ENCODE measurements at regions not wholly inside any gene's neighbourhood (a gene's known extent, or its start where the extent isn't known, plus 50 kb on each side); places are given as distances from the start of the nearest gene placed in this dataset.
"Not testable (repeated sequence)": the region's sequence is repeated elsewhere in the genome, so short reads cannot be mapped to it uniquely, and the experiment has no call there.

DNA sequence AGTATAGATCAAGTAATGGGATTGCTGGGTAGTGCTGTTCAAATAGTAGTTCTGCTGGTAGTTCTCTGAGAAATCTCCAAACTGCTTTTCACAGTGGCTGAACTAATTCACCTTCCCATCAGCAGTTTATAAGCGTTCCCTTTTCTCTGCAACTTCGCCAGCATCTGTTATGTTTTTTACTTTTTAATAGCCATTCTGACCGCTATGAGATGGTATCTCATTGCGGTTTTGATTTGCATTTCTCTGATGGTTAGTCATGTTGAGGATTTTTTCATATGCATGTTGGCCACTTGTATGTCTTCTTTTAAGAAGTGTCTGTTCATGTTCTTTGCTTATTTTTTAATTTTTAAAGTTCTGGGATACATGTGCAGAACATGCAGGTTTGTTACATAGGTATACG, 279.2 kb upstream of the NREP start:
- DNase-seq = no peak
- intact Hi-C loops (cut with DNase I, micrococcal nuclease) = no loop called here
- ATAC-seq = no peak

DNA sequence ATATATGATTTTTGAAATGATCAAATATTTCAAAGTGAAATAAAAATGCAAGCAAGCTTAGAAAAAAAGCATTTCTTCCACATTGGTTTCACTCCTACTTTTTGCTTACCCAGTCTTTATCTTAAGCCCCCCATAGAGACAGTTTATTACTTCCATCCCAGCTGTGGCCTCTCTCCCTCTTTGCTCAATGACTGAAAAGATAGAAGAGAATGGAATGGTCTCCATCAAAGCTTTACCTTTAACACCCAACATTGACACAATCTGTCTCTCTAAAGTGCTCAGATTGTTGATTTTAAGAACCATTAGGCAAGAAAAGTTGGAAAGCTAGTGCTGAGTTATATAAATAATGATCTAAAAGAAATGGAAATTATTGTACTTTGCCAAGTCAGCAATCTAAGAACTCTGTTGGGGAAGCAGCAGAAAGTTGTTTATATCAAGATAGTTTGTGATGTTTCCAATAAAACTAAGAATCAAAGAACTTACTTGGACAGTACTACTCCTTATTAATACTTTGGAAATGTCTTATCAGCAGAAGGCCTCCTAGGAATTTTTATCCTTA, 277.5 kb upstream of the NREP start:
- ATAC-seq = no peak
- no peak for DNase-seq
- intact Hi-C loops (cut with DNase I, micrococcal nuclease) = no loop called here

DNA sequence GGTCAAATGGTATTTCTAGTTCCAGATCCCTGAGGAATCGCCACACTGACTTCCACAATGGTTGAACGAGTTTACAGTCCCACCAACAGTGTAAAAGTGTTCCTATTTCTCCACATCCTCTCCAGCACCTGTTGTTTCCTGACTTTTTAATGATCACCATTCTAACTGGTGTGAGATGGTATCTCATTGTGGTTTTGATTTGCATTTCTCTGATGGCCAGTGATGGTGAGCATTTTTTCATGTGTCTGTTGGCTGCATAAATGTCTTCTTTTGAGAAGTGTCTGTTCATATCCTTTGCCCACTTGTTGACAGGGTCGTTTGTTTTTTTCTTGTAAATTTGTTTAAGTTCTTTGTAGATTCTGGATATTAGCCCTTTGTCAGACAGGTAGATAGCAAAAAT, 269.9 kb upstream of the NREP start:
- ATAC-seq; DNase-seq; intact Hi-C loops (cut with DNase I, micrococcal nuclease): not testable (repeated sequence)

DNA sequence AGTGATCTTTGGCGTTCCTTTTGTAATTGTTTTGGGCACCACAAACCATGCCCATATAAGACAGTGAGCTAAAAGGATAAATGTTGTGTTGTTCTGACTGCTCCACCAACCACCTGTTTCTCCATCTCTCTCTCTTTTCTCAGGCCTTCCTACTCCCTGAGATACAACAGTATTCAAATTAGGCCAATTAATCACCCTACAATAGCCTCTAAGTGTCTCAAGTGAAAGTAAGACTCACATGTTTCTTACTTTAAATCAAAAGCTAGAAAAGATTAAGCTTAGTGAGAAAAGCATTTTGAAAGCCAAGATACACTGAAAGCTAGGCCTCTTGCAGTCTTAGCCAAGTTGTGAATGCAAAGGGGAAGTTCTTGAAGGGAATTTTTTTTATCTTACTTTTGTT, 268.8 kb upstream of the NREP start:
- no peak for ATAC-seq
- no peak for DNase-seq
- intact Hi-C loops (cut with DNase I, micrococcal nuclease) = no loop called here

DNA sequence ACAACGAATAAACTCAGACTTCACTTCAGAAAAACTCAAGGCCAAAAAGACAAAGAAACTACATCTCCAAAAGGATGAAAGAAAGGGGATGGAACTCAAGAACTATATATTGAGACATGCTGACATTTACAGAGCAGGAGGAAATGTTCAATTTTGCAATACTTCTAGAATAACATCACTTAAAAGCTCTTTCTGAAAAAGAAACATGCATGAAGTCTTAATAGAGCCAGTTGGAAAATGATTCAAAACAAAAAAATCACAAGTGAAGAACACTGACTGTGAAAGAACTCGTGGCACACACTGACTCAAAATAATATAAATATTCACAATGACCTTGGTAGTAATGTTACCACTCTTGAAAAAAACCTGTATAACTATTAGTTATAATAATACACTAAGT, 267.8 kb upstream of the NREP start:
- DNase-seq = no peak
- no peak for ATAC-seq
- intact Hi-C loops (cut with DNase I, micrococcal nuclease) = no loop called here

DNA sequence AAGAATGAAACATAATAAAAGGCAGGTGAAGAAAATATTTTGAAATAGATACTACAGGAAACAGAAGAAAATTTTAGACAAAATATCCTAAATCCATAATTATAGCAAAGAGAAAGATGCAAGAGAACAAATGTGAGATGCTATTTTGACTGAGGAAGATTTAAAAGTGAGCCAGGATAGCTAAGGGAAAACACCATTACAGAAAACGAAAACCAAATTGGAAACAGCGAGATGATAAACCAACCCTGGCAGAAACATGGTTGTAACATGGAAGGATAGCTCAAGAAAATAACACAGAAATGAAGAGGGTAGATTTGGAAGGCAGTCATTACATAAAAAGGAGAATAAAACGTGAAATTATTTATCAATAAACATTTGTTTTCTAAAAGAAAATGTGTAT, 267.2 kb upstream of the NREP start:
- DNase-seq (no peak), ATAC-seq (no peak)
- intact Hi-C loops (cut with DNase I, micrococcal nuclease) = no loop called here

DNA sequence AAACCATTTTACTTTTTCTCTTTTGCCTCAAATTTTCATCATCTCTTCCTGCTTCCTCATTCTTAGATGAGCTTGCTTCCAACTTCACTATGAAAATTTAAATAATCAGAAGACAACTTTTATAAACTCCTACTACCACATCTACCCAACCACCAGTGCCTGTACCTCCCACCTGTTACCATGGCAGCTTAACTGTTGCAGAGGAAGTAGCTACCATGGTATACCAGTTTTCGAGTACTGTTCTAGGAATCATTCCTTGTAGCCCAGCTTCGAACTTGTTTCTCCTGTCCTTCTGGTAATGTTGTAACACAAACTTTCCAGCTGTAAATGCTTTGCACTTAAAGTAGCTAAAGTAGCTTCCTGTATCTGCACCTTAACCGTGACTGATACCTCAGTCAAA, 266.8 kb upstream of the NREP start:
- no peak for DNase-seq
- ATAC-seq = no peak
- intact Hi-C loops (cut with DNase I, micrococcal nuclease) = no loop called here

DNA sequence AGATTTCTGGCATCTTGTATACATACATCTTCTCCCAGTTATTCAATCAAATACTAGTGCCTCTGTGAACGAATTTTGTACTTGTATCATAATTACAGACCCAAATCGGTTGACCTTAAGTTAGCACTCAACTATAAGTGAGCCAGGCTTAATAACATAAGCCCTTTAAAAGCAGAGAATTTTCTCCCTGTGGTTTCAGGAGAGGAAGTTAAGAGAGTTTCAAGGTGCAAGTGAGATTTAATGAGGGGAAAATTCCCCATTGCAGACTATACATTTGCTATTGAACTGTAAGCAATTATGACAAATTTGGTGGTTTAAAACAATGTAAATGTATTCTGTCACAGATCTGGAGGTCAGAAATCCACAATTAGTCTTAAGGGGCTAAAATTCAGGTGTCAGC, 261.9 kb upstream of the NREP start:
- no peak for DNase-seq
- ATAC-seq = no peak
- intact Hi-C loops (cut with DNase I, micrococcal nuclease) = no loop called here

DNA sequence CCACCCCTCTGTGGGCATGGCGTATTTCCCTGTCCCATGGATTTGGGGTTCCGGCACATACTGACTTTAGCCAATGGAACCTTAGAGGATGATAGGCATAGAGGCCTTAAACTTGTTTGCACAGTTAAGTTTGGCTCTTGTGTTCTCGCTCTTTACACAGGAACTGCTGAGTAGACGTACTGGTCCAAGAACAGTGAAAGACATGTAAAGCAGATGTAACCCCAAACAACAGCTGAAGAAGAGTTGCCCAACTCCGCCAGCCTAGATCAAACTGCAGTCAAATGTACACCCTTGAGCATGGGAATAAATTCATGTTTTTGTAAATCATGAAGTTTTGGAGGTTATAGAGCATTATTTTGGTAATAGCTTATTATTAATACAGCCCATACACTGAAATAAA, 260.0 kb upstream of the NREP start:
- ATAC-seq = no peak

DNA sequence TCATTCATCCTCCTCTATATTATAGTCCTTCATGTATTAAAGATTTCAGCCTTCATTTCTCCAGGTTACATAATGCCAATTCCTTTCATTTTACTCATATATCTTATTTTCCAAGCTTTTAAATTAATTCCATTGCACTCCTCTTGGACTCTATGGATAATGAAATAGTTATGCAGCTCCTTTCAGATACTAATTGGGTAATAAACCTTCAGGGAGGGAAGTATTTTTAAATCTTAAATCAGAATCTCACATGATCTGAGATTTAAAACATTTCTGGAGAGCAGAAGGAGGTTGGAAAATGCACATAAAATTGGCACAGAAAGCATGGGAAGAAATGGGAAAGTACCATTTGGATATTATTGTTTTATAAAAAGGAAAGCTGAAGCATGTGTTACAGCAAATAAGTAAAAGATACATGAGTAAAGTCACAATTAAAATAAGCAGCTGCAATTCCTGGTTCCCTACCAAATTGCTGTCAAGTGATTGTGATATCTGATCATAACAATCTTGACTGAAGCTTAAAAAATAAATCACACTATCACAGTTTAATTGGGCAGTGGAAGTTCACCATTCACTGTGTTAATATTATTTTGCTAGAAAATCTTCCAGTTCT, 257.9 kb upstream of the NREP start:
- ATAC-seq = no peak
- intact Hi-C loops (cut with DNase I, micrococcal nuclease) = no loop called here
- no peak for DNase-seq

More for the DNA sequence above, 260.0 kb upstream of the NREP start:
- DNase-seq = no peak
- intact Hi-C loops (cut with DNase I, micrococcal nuclease) = no loop called here

DNA sequence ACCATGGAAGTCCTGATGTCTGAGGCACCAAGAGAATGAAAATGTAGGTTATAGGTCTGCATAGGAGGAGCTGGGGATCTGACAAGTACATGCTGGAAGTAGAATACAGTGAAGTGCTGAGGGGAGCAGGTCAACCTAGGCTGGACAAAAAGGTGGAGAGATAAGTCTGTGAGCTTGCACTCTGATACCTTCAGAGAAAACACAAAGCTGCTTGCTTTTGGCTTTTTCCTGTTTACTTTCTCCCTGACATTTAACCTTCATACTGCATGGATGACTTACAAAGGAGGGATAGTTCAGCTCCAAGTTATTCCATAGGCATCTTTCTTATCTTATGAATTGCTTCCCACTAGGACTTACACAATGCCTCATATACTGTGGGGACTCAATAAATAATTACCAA, 256.7 kb upstream of the NREP start:
- no peak for DNase-seq
- intact Hi-C loops (cut with DNase I, micrococcal nuclease) = no loop called here
- ATAC-seq = no peak

DNA sequence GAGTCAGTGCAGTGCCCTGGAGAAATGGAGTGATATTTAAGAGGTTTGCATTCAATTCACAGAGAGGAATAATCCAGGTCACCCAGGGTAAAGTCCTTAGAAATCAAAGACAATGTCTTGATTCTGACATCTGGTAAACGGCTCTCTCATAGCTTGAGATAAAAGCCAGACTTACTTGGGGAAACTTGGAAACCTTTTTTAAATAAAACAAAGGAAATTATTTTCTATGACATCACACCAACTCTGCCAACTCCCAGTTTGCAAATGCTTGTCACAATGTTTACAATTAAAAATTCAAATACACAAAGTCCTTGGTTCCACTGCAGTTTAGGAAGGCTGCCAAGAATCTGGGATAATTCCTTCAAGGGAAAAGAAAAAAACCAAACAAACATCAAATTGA, 255.1 kb upstream of the NREP start:
- ATAC-seq = no peak
- intact Hi-C loops (cut with DNase I, micrococcal nuclease) = no loop called here
- DNase-seq = no peak

DNA sequence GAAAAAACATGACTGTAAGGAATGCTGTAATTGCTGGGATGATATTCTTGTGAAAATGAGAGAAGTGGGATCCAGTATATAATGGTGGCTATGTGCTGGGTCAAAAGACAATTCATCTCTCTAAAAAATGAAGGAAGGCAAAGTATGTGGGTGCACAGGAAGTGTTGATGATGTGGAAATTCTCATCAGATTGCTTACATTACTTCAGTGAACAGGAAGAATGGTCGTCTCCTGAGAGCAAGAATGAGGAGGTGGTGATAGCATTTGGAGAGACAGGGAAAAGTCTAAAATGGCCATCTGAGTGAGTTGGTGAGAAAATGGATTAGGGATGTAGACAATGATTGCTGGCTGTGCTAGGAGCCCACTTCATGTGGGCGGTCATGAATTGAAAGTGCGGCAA, 253.5 kb upstream of the NREP start:
- intact Hi-C loops (cut with DNase I, micrococcal nuclease) = no loop called here
- DNase-seq (no peak), ATAC-seq (no peak)

DNA sequence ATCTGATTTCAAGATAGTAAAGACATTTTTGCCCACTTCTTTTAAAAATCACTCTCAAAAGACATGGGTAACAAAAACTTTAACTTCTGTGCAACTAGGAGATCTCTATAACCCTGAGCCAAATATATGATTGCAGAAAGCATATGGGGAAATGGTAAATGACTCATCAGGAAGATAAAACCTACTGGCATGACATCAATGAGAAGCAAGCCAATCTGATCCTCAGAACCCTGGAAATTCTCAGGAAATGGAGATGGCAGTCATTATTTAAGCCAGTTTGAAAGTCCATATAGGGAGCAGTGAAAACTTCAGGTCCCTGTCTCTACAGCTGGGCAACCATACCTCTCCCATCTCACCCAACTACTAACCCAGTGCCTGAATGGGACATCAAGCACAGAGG, 249.7 kb upstream of the NREP start:
- no peak for ATAC-seq
- no peak for DNase-seq
- intact Hi-C loops (cut with DNase I, micrococcal nuclease) = no loop called here

DNA sequence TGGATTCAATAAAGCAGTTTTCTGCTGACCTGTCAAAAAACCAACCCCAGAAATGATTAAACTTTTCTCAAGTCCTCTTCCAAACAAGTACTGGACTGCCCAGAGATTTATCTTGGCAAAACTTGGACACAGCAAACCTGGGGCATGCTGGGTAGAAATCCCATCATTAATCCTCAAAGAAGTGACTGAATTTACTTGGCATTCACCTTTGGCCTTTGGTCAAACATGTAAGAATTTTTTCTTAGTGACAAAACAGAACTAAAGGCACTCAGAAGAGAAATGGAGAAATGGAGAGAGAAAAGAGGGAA, 248.6 kb upstream of the NREP start:
- DNase-seq = no peak
- intact Hi-C loops (cut with DNase I, micrococcal nuclease) = no loop called here
- no peak for ATAC-seq

DNA sequence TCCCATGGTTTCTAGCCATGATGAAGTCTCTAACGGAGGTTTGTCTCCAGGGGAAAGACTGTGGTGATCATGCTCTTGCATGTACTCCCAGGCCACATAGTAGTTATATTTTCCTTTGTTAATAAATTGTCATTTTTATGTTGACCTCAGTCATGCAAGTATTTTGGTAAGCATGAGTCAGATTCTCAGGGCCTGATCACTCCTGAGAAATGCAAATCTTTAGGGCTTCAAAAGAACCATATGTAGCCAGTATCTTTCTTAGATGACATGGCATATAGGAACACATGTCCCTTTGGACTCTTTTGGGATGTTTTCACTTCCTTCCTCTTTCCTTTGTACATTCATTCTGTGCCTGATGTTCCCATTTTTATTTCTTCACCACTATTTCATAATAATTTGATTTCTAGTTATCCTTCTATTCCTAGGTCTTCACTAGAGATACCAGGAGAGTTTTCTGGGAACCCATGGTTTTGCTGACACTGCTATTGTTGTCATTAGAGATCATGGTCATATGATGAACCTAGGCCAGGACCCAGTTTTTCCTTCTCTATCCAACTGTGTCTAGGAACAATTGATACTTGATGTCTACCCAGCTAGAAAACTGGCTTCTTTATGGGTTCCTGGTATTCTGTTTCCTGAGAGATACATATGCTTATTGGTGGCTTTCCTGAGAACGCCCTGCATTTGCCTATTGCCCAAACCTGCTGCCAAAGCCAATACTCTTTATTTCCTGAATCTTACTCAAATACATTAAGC, 248.1 kb upstream of the NREP start:
- DNase-seq (no peak), ATAC-seq (no peak)
- intact Hi-C loops (cut with DNase I, micrococcal nuclease) = no loop called here

DNA sequence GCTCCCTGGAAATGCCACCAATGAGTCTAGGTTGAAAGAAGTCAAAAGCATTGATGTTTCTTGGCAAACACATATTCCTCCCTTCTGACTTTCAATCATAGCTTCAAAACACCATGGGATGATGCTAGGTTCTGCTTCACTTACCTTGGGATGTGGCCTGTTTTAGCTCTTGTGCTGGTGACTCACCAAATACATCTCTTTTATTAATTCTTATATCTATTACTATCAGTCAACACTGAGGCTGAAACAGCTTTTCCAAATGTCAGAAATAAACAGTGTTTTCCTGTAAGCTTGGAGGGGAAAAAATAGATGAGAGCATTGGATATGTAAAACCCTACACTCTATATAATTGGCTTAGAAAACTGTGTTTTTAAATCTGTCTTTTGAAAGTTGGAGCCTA, 245.4 kb upstream of the NREP start:
- DNase-seq (no peak), ATAC-seq (no peak)
- intact Hi-C loops (cut with DNase I, micrococcal nuclease) = no loop called here

DNA sequence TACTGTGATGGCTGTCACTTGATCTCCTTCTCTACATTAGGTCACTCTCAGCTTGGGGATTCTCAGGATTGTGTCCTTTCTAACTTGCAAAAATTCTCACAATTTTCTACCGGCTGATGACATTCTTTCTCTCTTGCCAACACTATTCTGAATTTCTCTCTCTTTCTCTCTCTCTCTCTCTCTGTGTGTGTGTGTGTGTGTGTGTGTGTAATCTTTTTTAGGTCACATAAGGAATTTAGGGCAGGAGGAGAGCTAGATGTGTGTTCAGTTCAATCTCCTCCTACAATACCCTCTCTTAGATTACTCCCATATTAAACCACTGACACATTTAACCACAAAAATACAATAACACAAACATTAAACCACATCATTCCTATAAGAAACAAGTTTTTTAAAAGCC, 242.3 kb upstream of the NREP start:
- intact Hi-C loops (cut with DNase I, micrococcal nuclease) = no loop called here
- no peak for ATAC-seq

DNA sequence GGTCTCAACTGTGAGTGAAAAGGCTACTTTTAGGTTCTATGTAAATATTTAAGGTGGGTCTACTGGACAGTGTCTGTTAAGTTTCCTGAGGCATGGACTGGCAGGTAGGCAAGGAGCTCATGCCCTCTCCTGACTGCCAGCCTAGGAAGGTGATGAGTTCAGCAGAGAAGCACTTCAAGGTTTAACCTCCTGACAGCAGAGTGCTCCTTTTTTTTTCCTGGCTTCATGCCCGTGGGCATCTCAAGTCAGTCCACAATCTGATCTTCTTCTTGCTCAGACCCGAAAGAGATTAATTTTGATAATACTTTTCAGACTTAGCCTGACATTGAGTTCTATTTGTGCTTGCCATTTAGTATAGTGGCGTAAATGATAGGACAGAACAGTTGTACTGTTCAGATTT, 241.9 kb upstream of the NREP start:
- DNase-seq (no peak), ATAC-seq (no peak)
- intact Hi-C loops (cut with DNase I, micrococcal nuclease) = no loop called here

More for the DNA sequence above, 242.3 kb upstream of the NREP start:
- no peak for DNase-seq

DNA sequence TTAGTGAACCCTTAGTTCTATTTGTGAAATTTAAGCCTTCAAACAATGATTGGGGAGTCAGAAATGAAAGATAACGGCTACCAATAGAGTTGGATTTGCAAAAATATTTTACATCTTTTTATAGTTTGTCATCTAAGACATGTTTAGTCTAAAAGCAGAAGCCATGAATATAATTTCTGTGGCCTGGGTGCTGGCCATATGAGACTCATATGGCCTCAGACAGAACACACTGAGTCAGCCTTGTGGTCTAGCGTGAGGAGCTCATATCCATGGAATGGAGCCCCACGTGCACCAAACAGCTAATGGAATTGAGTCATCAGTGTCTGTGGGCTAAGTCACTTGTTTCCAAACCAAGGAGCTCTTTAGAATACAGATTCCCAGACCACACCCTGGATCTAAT, 240.7 kb upstream of the NREP start:
- ATAC-seq (no peak), DNase-seq (no peak)
- intact Hi-C loops (cut with DNase I, micrococcal nuclease) = no loop called here

DNA sequence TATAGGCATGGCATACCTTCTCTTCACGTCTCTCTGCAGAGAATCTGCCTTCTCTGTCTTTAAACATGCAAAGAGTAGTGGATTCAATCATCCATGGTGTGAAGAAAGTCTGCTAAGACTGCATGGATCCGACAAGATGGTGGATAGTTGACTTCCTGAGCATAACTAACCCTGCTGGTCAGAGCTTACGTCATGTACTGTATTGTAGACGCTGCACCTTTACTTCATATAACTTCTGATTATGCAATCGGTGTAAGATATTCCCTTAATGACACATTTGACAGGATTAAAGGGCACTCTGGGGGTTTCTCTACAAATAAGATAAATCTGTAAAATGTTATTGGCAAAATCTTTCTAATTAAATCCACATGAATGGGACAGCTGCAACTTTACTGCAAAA, 240.3 kb upstream of the NREP start:
- intact Hi-C loops (cut with DNase I, micrococcal nuclease) = no loop called here
- no peak for ATAC-seq
- DNase-seq = no peak
